ENCODE measurements at regions not wholly inside any gene's neighbourhood (a gene's known extent, or its start where the extent isn't known, plus 50 kb on each side); places are given as distances from the start of the nearest gene placed in this dataset.

DNA sequence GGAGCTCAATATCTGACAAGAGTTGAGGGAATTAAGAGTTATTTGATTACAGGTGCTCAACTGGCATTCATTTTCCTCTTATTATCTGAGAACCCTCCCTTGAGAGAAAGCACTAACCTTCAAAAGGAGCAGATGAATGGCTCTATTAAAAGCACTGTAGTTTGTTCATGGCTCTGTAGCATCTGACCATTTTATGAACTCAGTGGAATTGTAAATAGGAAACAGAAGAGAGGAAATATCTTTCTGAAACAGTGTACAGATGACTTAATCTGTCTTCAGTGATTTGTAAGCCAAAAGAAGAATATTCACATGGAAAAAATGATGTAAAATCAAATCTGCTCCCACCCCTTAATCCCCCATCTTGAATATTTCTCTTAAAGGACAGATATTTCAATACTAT, 810.4 kb upstream of the GRAMD2B start:
- TF ChIP-seq, protein P1, sequence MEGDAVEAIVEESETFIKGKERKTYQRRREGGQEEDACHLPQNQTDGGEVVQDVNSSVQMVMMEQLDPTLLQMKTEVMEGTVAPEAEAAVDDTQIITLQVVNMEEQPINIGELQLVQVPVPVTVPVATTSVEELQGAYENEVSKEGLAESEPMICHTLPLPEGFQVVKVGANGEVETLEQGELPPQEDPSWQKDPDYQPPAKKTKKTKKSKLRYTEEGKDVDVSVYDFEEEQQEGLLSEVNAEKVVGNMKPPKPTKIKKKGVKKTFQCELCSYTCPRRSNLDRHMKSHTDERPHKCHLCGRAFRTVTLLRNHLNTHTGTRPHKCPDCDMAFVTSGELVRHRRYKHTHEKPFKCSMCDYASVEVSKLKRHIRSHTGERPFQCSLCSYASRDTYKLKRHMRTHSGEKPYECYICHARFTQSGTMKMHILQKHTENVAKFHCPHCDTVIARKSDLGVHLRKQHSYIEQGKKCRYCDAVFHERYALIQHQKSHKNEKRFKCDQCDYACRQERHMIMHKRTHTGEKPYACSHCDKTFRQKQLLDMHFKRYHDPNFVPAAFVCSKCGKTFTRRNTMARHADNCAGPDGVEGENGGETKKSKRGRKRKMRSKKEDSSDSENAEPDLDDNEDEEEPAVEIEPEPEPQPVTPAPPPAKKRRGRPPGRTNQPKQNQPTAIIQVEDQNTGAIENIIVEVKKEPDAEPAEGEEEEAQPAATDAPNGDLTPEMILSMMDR (conservative IDR thresholded peaks at IDR 0.05; ENCODE audit: low read length): no peak
- DNase-seq (ENCODE audit: low read depth): no peak
- H3K4me3 ChIP-seq (ENCODE audit: low read length): no peak overlapping the region

DNA sequence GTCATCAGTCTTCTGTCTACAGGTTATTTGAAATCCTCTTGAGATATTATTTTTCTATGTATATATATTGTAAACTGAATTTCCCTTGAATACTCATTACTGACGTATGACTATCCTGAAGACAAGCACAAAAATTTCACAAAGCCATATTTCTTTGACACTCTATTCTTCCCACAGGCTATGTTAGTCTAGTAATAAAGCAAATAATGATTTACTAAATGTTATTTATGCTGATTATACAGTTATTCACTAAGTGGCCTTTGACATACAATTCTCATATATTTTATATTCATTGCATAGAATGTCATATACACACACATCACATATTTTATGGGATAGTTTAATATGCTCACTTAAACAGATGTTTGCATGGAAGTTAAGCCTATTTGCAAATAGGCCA, 793.0 kb upstream of the GRAMD2B start:
- no peak for DNase-seq (ENCODE audit: low read depth)
- TF ChIP-seq, protein P1 (conservative IDR thresholded peaks at IDR 0.05; ENCODE audit: low read length): no peak
- H3K4me3 ChIP-seq (ENCODE audit: low read length): no peak overlapping the region

DNA sequence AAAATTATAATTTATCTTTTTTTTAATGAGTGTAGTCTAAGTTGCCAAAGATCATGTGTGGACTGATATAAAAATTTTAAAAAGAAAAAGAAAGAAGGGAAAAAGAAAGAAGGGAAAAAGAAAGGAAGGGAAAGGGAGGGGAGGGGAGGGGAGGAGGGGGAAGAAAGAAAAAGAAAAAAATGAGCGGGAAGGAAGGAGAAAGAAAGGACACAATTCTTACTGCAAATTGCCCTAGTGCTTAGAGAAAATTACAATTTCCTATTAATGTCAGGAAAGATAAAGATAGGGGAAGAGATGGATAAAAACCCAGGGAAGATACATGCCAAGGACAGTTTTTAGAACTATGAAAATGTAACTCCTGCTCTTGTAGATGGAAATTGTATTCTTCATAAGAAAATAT, 789.7 kb upstream of the GRAMD2B start:
- no peak for DNase-seq (ENCODE audit: low read depth)
- no peak overlapping the region for H3K4me3 ChIP-seq (ENCODE audit: low read length)
- TF ChIP-seq, protein P1 (conservative IDR thresholded peaks at IDR 0.05; ENCODE audit: low read length): no peak

DNA sequence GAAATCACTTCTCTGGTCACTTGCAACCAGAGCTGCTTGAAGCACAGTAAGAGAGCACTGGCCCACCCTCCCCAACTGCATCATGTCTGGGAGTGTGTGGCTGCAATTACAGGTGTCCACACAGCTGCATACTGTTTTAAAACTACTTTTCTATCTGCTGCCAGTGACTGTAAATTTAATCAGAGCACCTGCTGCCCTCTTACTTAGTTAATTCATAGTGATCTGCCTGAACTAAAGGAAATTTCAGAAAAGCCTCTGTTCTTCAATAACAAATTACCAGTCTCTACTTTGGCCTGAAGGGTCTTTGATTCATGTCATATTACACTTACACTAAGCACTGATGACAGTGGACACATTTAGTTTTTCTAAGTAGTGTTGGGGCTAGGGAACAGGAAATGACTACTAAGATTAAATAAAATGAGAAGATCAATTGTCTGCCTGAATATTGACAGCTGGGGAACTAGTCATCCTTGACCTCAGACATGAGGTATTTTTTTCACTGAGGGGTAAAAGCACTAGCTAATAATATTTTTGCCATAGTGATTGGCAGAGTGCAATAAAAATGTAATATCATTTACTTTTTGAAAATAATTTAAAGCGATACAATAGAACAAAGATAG, 788.9 kb upstream of the GRAMD2B start:
- TF ChIP-seq, protein P1 (conservative IDR thresholded peaks at IDR 0.05; ENCODE audit: low read length): no peak
- no peak for DNase-seq (ENCODE audit: low read depth)
- H3K4me3 ChIP-seq (ENCODE audit: low read length): no peak overlapping the region

DNA sequence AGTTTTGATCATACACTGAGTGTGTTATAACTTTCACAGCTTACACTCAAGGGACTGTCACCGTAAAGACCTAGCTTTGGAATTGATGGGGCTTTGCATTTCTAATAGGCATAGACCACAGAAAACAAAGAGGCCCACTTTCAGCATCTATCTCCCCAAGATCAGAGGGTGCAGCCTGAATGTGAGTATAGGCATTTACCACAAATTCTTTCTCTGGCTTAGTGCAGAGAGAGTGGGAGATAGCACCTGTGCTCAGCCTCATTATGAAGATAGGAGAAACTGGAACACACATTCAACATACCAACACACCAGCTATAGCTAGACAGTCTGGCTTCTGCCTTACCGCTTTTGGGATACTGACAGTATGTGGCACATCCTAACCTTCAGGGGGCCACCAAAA, 783.4 kb upstream of the GRAMD2B start:
- DNase-seq (ENCODE audit: low read depth): no peak
- TF ChIP-seq, protein P1 (conservative IDR thresholded peaks at IDR 0.05; ENCODE audit: low read length): no peak
- no peak overlapping the region for H3K4me3 ChIP-seq (ENCODE audit: low read length)

DNA sequence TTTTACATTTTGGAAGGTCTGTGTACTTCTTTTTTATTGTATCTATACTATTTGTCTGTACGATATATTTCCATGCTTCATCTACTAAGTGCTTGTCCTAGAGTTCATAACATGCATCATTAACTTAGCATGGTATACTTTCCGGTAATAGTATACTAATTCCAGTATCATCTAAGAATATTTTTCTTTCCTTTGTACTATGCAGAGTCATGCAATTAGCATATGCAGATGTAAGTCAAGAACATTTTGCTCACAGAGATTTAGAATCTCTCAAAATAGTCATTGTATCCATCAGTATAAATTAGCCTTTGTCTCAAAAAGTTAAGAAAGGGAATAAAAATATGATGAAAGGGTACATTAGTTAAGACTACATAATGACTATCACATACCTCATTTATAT, 770.4 kb upstream of the GRAMD2B start:
- no peak overlapping the region for H3K4me3 ChIP-seq (ENCODE audit: low read length)
- TF ChIP-seq, protein P1 (conservative IDR thresholded peaks at IDR 0.05; ENCODE audit: low read length): no peak
- no peak for DNase-seq (ENCODE audit: low read depth)

DNA sequence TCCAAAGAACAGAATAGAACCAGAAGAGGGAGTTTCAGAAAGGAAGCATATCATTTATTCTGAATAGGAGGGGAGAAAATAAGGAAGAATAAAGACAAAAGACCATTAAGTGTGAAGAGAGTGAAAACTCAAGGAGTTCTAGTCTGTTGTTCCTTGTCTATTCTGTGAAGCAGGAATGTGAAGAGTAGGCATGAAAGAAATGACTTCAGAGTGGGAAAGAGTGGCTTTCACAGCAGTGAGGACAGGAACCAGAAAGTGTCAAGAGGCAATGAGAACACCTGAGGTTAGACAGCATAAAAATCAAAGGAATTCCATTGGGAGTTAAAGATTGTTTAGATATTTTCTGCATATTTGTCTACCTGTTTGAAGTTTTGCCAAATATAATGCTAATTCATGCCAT, 768.8 kb upstream of the GRAMD2B start:
- no peak for DNase-seq (ENCODE audit: low read depth)
- H3K4me3 ChIP-seq (ENCODE audit: low read length): no peak overlapping the region
- TF ChIP-seq, protein P1 (conservative IDR thresholded peaks at IDR 0.05; ENCODE audit: low read length): no peak
